Thoracic aorta (tissue), 2 donors: ENCODE measurements at regions not wholly inside any gene's neighbourhood (a gene's known extent, or its start where the extent isn't known, plus 50 kb on each side); places are given as distances from the start of the nearest gene placed in this dataset.
"Not testable (repeated sequence)": the region's sequence is repeated elsewhere in the genome, so short reads cannot be mapped to it uniquely, and the experiment has no call there.

Experiments used
- ATAC-seq: fragments of 150-250 bp; one replicate; pipeline ENCODE4 v1.8.0; 2017; ENCODE audit warnings: low read depth; ENCODE audit not compliant: insufficient number of reproducible peaks, low FRiP score
- DNase-seq: peaks from one replicate; pipeline ENCODE4 v3.0.0-alpha.2; 2020; ENCODE audit warnings: low spot score
- H3K27ac ChIP-seq, 2 donors: fragments of 200-600 bp; sonication (generic); 1 replicate in 1 of 2; 2 replicates in 1 of 2; pipeline ENCODE4 v1.5.1; 2016; ENCODE audit warnings: mild to moderate bottlenecking in 2 of 2, moderate library complexity in 2 of 2
- H3K27me3 ChIP-seq: fragments of 200-600 bp; sonication (generic); replicated peaks from 2 replicates; pipeline ENCODE4 v1.6.0; 2016; ENCODE audit warnings: mild to moderate bottlenecking; ENCODE audit not compliant: insufficient read depth
- H3K36me3 ChIP-seq: fragments of 200-600 bp; sonication (generic); one replicate; pipeline ENCODE4 v1.5.1; 2016
- H3K4me1 ChIP-seq, 2 donors: fragments of 200-600 bp; sonication (generic); 1 replicate in 1 of 2; 2 replicates in 1 of 2; pipeline versions ENCODE4 v1.5.1 to v1.6.0; 2016; ENCODE audit warnings: low read depth in 2 of 2, mild to moderate bottlenecking in 1 of 2; ENCODE audit not compliant: control insufficient read depth in 1 of 2
- H3K4me3 ChIP-seq: fragments of 200-600 bp; sonication (generic); 2 replicates; pipeline ENCODE4 v1.5.1; 2016; ENCODE audit warnings: mild to moderate bottlenecking
- H3K9me3 ChIP-seq: fragments of 200-600 bp; sonication (generic); 2 replicates; pipeline ENCODE4 v1.5.1; 2016
- TF ChIP-seq, protein P1 (sequence below): fragments of 200-600 bp; sonication (generic); IDR thresholded peaks from one replicate; pipeline ENCODE4 v1.5.1; 2019; ENCODE audit warnings: antibody characterized with exemption

GRCh38 chr9:31908891-31909480 is 475.5 kb upstream of the ACO1 start:
- TF ChIP-seq, protein P1, sequence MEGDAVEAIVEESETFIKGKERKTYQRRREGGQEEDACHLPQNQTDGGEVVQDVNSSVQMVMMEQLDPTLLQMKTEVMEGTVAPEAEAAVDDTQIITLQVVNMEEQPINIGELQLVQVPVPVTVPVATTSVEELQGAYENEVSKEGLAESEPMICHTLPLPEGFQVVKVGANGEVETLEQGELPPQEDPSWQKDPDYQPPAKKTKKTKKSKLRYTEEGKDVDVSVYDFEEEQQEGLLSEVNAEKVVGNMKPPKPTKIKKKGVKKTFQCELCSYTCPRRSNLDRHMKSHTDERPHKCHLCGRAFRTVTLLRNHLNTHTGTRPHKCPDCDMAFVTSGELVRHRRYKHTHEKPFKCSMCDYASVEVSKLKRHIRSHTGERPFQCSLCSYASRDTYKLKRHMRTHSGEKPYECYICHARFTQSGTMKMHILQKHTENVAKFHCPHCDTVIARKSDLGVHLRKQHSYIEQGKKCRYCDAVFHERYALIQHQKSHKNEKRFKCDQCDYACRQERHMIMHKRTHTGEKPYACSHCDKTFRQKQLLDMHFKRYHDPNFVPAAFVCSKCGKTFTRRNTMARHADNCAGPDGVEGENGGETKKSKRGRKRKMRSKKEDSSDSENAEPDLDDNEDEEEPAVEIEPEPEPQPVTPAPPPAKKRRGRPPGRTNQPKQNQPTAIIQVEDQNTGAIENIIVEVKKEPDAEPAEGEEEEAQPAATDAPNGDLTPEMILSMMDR: no peak
- no peak overlapping the region for H3K27ac ChIP-seq
- H3K27me3 ChIP-seq: no peaks in the 10 kb centered on the region
- H3K36me3 ChIP-seq: no peaks in the 10 kb centered on the region
- no peaks in the 10 kb centered on the region for H3K4me1 ChIP-seq
- H3K9me3 ChIP-seq: no peaks in the 10 kb centered on the region
- no peak for ATAC-seq
- no peak for DNase-seq
- H3K4me3 ChIP-seq: no peak overlapping the region

DNA sequence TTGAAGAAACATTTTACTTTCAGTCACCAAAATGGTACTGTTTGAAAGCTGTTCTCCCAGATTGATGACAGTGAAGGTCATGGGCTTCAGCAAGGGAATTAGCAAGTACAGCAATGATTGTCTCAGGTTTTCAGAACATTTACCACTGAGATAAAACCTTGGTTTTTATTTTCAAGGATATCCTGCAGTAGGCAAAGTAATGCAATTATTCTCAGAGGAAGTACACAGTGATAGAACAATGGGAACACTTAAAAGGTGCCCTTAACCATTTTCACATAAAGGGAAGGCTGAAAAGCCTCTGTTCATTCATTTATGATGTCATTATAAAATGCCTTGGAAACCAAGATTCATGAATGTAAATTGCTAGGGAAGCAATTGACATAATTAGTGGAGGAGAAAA is 471.8 kb upstream of the ACO1 start:
- no peak overlapping the region for H3K4me3 ChIP-seq
- no peaks in the 10 kb centered on the region for H3K36me3 ChIP-seq
- H3K4me1 ChIP-seq: no peaks in the 10 kb centered on the region
- H3K9me3 ChIP-seq: no peaks in the 10 kb centered on the region
- H3K27me3 ChIP-seq: no peaks in the 10 kb centered on the region
- ATAC-seq (no peak), DNase-seq (no peak)
- no peak overlapping the region for H3K27ac ChIP-seq
- TF ChIP-seq, protein P1: no peak

DNA sequence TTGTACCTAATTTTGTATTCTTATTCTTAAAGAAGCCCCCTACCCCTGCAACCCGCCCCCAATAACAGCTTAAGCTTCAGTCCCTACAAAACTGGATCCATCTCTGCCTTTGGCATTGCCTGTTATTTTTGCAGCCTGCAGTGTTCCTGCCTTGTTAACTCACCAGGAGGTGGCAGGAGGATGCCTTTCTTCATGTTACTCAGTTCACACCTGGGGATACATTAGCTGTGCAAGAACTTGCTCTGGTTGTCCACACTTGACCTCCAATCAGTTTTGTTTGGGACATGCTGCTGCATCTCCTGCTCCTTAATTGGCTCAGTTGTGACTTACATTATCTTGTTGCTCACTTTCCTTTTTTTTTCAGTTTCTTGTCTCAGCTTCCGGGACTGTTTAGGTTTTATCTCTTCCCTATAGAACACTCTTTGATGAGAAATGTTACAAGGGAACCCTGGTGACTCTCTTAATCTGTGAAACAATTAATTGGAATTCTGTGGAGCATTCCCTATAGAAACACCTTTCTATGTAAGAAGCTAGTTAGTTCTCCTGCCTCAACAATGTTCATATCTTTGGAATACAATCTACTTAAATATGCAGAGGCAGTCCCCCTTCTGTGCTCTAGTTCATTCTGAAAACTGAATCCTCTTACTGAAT is 467.7 kb upstream of the ACO1 start:
- H3K27ac ChIP-seq: no peak overlapping the region
- TF ChIP-seq, protein P1: no peak
- H3K36me3 ChIP-seq: no peaks in the 10 kb centered on the region
- no peaks in the 10 kb centered on the region for H3K4me1 ChIP-seq
- no peaks in the 10 kb centered on the region for H3K9me3 ChIP-seq
- ATAC-seq: no peak
- no peaks in the 10 kb centered on the region for H3K27me3 ChIP-seq
- H3K4me3 ChIP-seq: no peak overlapping the region
- no peak for DNase-seq

- H3K36me3 ChIP-seq, H3K27me3 ChIP-seq, H3K4me3 ChIP-seq, H3K27ac ChIP-seq, DNase-seq, H3K4me1 ChIP-seq, ATAC-seq, H3K9me3 ChIP-seq: not testable (repeated sequence)
Measured at GRCh38 chr9:31937737-31938136, 446.7 kb upstream of the ACO1 start.

- TF ChIP-seq, protein P1: no peak
- no peaks in the 10 kb centered on the region for H3K27me3 ChIP-seq
Measured at GRCh38 chr9:31950756-31951155, 433.7 kb upstream of the ACO1 start.

DNA sequence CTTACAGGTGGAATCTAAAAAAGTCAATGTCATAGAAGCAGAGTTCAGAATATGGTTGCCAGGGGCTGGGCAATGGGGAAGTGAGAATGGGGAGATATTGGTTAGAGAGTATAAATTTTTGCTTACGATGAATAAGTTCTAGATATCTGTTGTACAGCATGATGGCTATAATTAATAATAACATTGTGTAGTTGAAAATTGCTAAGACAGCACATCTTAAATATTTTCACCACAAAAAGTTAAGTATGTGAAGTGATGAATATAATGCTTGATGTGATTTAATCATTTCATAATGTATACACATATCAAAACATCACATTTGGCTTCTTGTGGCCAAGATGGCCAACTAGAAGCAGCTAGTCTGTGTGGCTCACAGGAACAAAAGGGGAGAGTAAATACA is 425.9 kb upstream of the ACO1 start:
- Histone ChIP-seq H3K4me1 (no peaks in the 10 kb centered on the region), H3K36me3 (no peaks in the 10 kb centered on the region), H3K27me3 (no peaks in the 10 kb centered on the region), H3K4me3 (no peak overlapping the region), H3K9me3 (no peaks in the 10 kb centered on the region), H3K27ac (no peak overlapping the region)
- ATAC-seq: no peak
- TF ChIP-seq, protein P1: no peak
- no peak for DNase-seq

More at GRCh38 chr9:31950756-31951155, 433.7 kb upstream of the ACO1 start:
- no peak for ATAC-seq
- Histone ChIP-seq H3K36me3 (no peaks in the 10 kb centered on the region), H3K9me3 (no peaks in the 10 kb centered on the region), H3K27ac (no peak overlapping the region), H3K4me1 (no peaks in the 10 kb centered on the region), H3K4me3 (no peak overlapping the region)
- DNase-seq: no peak
